Keratinocyte (primary cell): ENCODE measurements at regions not wholly inside any gene's neighbourhood (a gene's known extent, or its start where the extent isn't known, plus 50 kb on each side); places are given as distances from the start of the nearest gene placed in this dataset.

Experiments used
- DNase-seq: peaks from one replicate; pipeline ENCODE4 v3.0.0-alpha.2; 2011; ENCODE audit warnings: low read depth, missing footprints, low spot score
- FAIRE-seq: peaks from 2 replicates; lab custom pipeline; 2011; peaks lifted over from hg19 to GRCh38; lab: Jason Lieb, UNC
- H2AFZ ChIP-seq: 2 replicates; pipeline ENCODE4 v1.6.0; 2012; ENCODE audit warnings: low read length, control low read depth, inconsistent platforms; ENCODE audit not compliant: control insufficient read depth
- H3K27ac ChIP-seq: 2 replicates; pipeline ENCODE4 v1.5.1; 2011; ENCODE audit warnings: low read length; ENCODE audit not compliant: control insufficient read depth, insufficient read depth
- H3K27me3 ChIP-seq: 3 replicates; pipeline ENCODE4 v1.6.0; 2011; ENCODE audit warnings: low read length; ENCODE audit not compliant: control insufficient read depth, insufficient read depth; ENCODE audit errors: extremely low read depth
- H3K36me3 ChIP-seq, 2 experiments: 2 replicates in 1 of 2; 3 replicates in 1 of 2; pipeline ENCODE4 v1.5.1; 2011; ENCODE audit warnings: low read length in 2 of 2, mild to moderate bottlenecking in 1 of 2; ENCODE audit not compliant: control insufficient read depth in 2 of 2, insufficient read depth in 2 of 2; ENCODE audit errors: extremely low read depth in 1 of 2
- H3K4me1 ChIP-seq: 3 replicates; pipeline ENCODE4 v1.5.1; 2011; ENCODE audit warnings: low read length; ENCODE audit not compliant: control insufficient read depth, insufficient read depth; ENCODE audit errors: extremely low read depth
- H3K4me2 ChIP-seq: 3 replicates; pipeline ENCODE4 v1.6.0; 2011; ENCODE audit warnings: low read depth, low read length; ENCODE audit not compliant: control insufficient read depth, insufficient read depth; ENCODE audit errors: extremely low read depth
- H3K4me3 ChIP-seq, 3 experiments: fragments of 200-600 bp in 1 of 3; sonication (generic) in 1 of 3; 2 replicates in 2 of 3; 3 replicates in 1 of 3; pipeline ENCODE4 v1.5.1; 2011 to 2016; ENCODE audit warnings: low read length in 3 of 3, mild to moderate bottlenecking in 3 of 3, control low read depth in 2 of 3, inconsistent platforms in 1 of 3, low read depth in 1 of 3, mixed read lengths in 1 of 3, mixed run types in 1 of 3, moderate library complexity in 1 of 3; ENCODE audit not compliant: control insufficient read depth in 2 of 3, insufficient read depth in 2 of 3; ENCODE audit errors: extremely low read depth in 1 of 3
- H3K79me2 ChIP-seq: 2 replicates; pipeline ENCODE4 v1.6.0; 2012; ENCODE audit warnings: low read length; ENCODE audit not compliant: control insufficient read depth, insufficient read depth
- H3K9ac ChIP-seq: 3 replicates; pipeline ENCODE4 v1.6.0; 2011; ENCODE audit warnings: low read length; ENCODE audit not compliant: control insufficient read depth, insufficient read depth; ENCODE audit errors: extremely low read depth
- H3K9me1 ChIP-seq: 3 replicates; pipeline ENCODE4 v1.6.0; 2011; ENCODE audit warnings: low read length; ENCODE audit not compliant: control insufficient read depth, insufficient read depth; ENCODE audit errors: extremely low read depth
- H3K9me3 ChIP-seq: 2 replicates; pipeline ENCODE4 v1.5.1; 2012; ENCODE audit warnings: low read depth, low read length; ENCODE audit not compliant: control insufficient read depth
- H4K20me1 ChIP-seq: 3 replicates; pipeline ENCODE4 v1.6.0; 2011; ENCODE audit warnings: low read length; ENCODE audit not compliant: control insufficient read depth, insufficient read depth; ENCODE audit errors: extremely low read depth
- EZH2 ChIP-seq: IDR thresholded peaks from one replicate; pipeline ENCODE4 v1.6.1; 2012; ENCODE audit warnings: inconsistent platforms, mild to moderate bottlenecking, low read length, moderate library complexity
- dilution Hi-C: fragments of 300-500 bp; cut with MboI; formaldehyde crosslinking; loops from one replicate; pipeline ENCODE4 v1.7.0; 2020; ENCODE audit warnings: low sequenced_read_pairs; ENCODE audit not compliant: extremely low pct_ligation_motif_present
- TF ChIP-seq, protein P1 (sequence below), 3 experiments: IDR thresholded peaks in 1 of 3; conservative IDR thresholded peaks in 1 of 3; optimal IDR thresholded peaks in 1 of 3; 2 replicates in 2 of 3; 3 replicates in 1 of 3; pipeline versions ENCODE3 to v1.5.1; 2011; ENCODE audit warnings: low read length in 3 of 3, mild to moderate bottlenecking in 3 of 3, moderate library complexity in 2 of 3, control low read depth in 1 of 3, inconsistent platforms in 1 of 3; ENCODE audit not compliant: insufficient read depth in 2 of 3; ENCODE audit errors: extremely low read depth in 1 of 3

- Histone ChIP-seq H2AFZ (no peak overlapping the region), H4K20me1 (no peaks in the 10 kb centered on the region), H3K4me1 (no peaks in the 10 kb centered on the region), H3K27me3 (no peaks in the 10 kb centered on the region), H3K9me1 (no peaks in the 10 kb centered on the region), H3K9me3 (no peaks in the 10 kb centered on the region), H3K36me3 (no peaks in the 10 kb centered on the region), H3K4me3 (no peak overlapping the region), H3K9ac (no peak overlapping the region), H3K27ac (no peak overlapping the region), H3K79me2 (no peaks in the 10 kb centered on the region), H3K4me2 (no peak overlapping the region)
- TF ChIP-seq EZH2: no peak
- TF ChIP-seq, protein P1, sequence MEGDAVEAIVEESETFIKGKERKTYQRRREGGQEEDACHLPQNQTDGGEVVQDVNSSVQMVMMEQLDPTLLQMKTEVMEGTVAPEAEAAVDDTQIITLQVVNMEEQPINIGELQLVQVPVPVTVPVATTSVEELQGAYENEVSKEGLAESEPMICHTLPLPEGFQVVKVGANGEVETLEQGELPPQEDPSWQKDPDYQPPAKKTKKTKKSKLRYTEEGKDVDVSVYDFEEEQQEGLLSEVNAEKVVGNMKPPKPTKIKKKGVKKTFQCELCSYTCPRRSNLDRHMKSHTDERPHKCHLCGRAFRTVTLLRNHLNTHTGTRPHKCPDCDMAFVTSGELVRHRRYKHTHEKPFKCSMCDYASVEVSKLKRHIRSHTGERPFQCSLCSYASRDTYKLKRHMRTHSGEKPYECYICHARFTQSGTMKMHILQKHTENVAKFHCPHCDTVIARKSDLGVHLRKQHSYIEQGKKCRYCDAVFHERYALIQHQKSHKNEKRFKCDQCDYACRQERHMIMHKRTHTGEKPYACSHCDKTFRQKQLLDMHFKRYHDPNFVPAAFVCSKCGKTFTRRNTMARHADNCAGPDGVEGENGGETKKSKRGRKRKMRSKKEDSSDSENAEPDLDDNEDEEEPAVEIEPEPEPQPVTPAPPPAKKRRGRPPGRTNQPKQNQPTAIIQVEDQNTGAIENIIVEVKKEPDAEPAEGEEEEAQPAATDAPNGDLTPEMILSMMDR (optimal IDR thresholded peaks at IDR 0.05 in 1 of 3, IDR thresholded peaks at IDR 0.05 in 1 of 3, conservative IDR thresholded peaks at IDR 0.05 in 1 of 3; ENCODE audit: extremely low read depth in 1 of 3, insufficient read depth in 2 of 3, low read length in 3 of 3): no peak
- dilution Hi-C loops: no loop called here
- DNase-seq (no peak), FAIRE-seq (no peak)
Measured at GRCh38 chr1:56258371-56258770, 321.0 kb downstream of the PLPP3 start.

DNA sequence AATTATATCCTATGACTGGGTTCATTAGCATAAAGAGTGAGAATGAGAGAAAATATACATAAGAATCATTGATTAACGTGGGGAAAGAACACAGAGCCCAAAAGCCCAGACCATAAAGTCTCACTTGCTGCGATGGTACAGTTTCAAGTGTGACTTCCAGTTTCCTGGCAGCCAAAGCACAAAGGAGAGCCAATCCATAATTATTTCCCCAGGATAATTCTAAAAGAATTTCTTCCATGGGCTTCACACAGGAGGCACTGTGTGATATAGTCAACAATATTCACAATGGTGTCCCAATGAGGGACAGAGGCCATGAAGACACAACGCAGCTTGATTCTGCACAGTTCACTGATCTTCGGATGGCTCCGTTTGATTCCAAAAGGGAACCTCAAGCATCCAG, 321.6 kb downstream of the PLPP3 start:
- H3K9ac ChIP-seq: no peak overlapping the region
- no peaks in the 10 kb centered on the region for H3K27me3 ChIP-seq
- no peaks in the 10 kb centered on the region for H3K9me1 ChIP-seq
- H3K9me3 ChIP-seq: no peaks in the 10 kb centered on the region
- no peak overlapping the region for H2AFZ ChIP-seq
- no peak for FAIRE-seq
- no peak overlapping the region for H3K27ac ChIP-seq
- no peak for DNase-seq
- dilution Hi-C loops: no loop called here
- H3K4me2 ChIP-seq: no peak overlapping the region
- no peak overlapping the region for H3K4me3 ChIP-seq
- no peaks in the 10 kb centered on the region for H3K36me3 ChIP-seq
- H4K20me1 ChIP-seq: no peaks in the 10 kb centered on the region
- no peaks in the 10 kb centered on the region for H3K79me2 ChIP-seq
- TF ChIP-seq EZH2: no peak
- TF ChIP-seq, protein P1 (optimal IDR thresholded peaks at IDR 0.05 in 1 of 3, IDR thresholded peaks at IDR 0.05 in 1 of 3, conservative IDR thresholded peaks at IDR 0.05 in 1 of 3; ENCODE audit: extremely low read depth in 1 of 3, insufficient read depth in 2 of 3, low read length in 3 of 3): no peak
- no peaks in the 10 kb centered on the region for H3K4me1 ChIP-seq
